Upper lobe of left lung (tissue), 4 donors: ENCODE measurements at regions not wholly inside any gene's neighbourhood (a gene's known extent, or its start where the extent isn't known, plus 50 kb on each side); places are given as distances from the start of the nearest gene placed in this dataset.

Experiments
- small RNA-seq, 4 donors: library from RNA; depleted of rRNA; stranded (forward); fragments of <200 nt; gene quantifications; one replicate each; pipeline ENCODE3, GENCODE V24; 2016

Small RNA genes lying in the stretch of these regions (small RNA-seq; reads per million reads assigned to genes)
- gene RNU6-684P = 0 reads per million in 4 donors
